ENCODE measurements at regions not wholly inside any gene's neighbourhood (a gene's known extent, or its start where the extent isn't known, plus 50 kb on each side); places are given as distances from the start of the nearest gene placed in this dataset.

DNA sequence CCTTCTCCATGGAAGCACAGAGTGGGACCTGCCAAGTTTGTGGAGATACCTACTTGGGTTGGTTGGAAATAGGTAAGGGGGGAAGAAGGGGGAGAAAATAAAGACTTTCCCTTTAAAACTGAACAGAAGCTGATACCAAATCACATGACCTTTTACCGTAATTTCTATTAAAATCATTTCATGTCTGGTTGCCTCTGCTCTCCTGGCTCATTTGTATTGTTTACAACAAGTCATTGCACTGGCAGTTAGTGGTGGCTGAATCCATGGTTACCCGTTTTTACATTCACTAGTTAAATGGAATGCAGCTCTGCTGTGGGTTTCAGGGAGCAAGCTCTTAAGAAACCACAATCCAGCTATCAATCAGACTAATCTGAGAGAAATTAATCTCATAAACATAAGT, 353.7 kb upstream of the ESRRG start:
- WGBS (ENCODE audit: insufficient coverage, insufficient replicate concordance, low lambda C conversion rate, missing lambda C conversion rate) = 0% methylated on average over 2 of the region's 2 CpGs
- no peak overlapping the region for H2AFZ ChIP-seq (ENCODE audit: control insufficient read depth, low read depth, low read length)
- no peak for FAIRE-seq
- ChIA-PET RAD21 (ENCODE audit: unreplicated experiment) (no interaction called here), SMC1A (ENCODE audit: uncharacterized antibody, unreplicated experiment) (interaction anchor here (2.0 kb wide), 1 partner anchor 17 kb away, joined by 4 read pairs; no protein-coding TSS in a partner anchor), POLR2A (no interaction called here), CTCF (no interaction called here)
- no peak for ATAC-seq
- H3K4me2 ChIP-seq (ENCODE audit: control insufficient read depth, insufficient read depth) = no peak overlapping the region
- intact Hi-C loops (cut with micrococcal nuclease; ENCODE audit: unreplicated experiment) = no loop called here
- H3K36me3 ChIP-seq (ENCODE audit: control insufficient read depth in 2 of 2, insufficient read depth in 2 of 2, low read length in 1 of 2) = no peaks in the 10 kb centered on the region
- TF ChIP-seq ZNF384 (IDR thresholded peaks at IDR 0.05; ENCODE audit: borderline replicate concordance, low read depth, low read length) (no peak), PAX8 (IDR thresholded peaks at IDR 0.05) (no peak), RAD51 (IDR thresholded peaks at IDR 0.05) (no peak), MYB (IDR thresholded peaks at IDR 0.05; ENCODE audit: borderline replicate concordance, low read depth, low read length) (no peak), DPF2 (IDR thresholded peaks at IDR 0.05) (no peak), HDGF (IDR thresholded peaks at IDR 0.05) (no peak), POU2F2 (IDR thresholded peaks at IDR 0.05; ENCODE audit: borderline replicate concordance, low read depth, low read length) (no peak), SREBF2 (IDR thresholded peaks at IDR 0.05; ENCODE audit: low read length) (no peak)
- TF ChIP-seq, protein P1, sequence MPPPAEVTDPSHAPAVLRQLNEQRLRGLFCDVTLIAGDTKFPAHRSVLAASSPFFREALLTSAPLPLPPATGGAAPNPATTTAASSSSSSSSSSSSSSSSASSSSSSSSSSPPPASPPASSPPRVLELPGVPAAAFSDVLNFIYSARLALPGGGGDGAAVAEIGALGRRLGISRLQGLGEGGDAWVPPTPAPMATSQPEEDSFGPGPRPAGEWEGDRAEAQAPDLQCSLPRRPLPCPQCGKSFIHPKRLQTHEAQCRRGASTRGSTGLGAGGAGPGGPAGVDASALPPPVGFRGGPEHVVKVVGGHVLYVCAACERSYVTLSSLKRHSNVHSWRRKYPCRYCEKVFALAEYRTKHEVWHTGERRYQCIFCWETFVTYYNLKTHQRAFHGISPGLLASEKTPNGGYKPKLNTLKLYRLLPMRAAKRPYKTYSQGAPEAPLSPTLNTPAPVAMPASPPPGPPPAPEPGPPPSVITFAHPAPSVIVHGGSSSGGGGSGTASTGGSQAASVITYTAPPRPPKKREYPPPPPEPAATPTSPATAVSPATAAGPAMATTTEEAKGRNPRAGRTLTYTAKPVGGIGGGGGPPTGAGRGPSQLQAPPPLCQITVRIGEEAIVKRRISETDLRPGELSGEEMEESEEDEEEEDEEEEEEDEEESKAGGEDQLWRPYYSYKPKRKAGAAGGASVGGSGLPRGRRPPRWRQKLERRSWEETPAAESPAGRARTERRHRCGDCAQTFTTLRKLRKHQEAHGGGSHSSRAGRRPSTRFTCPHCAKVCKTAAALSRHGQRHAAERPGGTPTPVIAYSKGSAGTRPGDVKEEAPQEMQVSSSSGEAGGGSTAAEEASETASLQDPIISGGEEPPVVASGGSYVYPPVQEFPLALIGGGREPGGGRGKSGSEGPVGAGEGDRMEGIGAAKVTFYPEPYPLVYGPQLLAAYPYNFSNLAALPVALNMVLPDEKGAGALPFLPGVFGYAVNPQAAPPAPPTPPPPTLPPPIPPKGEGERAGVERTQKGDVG (CRISPR knock-in tag; IDR thresholded peaks at IDR 0.05) = no peak
- TF ChIP-seq, protein P2, sequence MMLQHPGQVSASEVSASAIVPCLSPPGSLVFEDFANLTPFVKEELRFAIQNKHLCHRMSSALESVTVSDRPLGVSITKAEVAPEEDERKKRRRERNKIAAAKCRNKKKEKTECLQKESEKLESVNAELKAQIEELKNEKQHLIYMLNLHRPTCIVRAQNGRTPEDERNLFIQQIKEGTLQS (IDR thresholded peaks at IDR 0.05; ENCODE audit: borderline replicate concordance, extremely low read depth, low read depth, low read length) = no peak
- TF ChIP-seq, protein P3, sequence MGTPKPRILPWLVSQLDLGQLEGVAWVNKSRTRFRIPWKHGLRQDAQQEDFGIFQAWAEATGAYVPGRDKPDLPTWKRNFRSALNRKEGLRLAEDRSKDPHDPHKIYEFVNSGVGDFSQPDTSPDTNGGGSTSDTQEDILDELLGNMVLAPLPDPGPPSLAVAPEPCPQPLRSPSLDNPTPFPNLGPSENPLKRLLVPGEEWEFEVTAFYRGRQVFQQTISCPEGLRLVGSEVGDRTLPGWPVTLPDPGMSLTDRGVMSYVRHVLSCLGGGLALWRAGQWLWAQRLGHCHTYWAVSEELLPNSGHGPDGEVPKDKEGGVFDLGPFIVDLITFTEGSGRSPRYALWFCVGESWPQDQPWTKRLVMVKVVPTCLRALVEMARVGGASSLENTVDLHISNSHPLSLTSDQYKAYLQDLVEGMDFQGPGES (IDR thresholded peaks at IDR 0.05) = no peak
- TF ChIP-seq, protein P4, sequence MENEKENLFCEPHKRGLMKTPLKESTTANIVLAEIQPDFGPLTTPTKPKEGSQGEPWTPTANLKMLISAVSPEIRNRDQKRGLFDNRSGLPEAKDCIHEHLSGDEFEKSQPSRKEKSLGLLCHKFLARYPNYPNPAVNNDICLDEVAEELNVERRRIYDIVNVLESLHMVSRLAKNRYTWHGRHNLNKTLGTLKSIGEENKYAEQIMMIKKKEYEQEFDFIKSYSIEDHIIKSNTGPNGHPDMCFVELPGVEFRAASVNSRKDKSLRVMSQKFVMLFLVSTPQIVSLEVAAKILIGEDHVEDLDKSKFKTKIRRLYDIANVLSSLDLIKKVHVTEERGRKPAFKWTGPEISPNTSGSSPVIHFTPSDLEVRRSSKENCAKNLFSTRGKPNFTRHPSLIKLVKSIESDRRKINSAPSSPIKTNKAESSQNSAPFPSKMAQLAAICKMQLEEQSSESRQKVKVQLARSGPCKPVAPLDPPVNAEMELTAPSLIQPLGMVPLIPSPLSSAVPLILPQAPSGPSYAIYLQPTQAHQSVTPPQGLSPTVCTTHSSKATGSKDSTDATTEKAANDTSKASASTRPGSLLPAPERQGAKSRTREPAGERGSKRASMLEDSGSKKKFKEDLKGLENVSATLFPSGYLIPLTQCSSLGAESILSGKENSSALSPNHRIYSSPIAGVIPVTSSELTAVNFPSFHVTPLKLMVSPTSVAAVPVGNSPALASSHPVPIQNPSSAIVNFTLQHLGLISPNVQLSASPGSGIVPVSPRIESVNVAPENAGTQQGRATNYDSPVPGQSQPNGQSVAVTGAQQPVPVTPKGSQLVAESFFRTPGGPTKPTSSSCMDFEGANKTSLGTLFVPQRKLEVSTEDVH (IDR thresholded peaks at IDR 0.05; ENCODE audit: low read depth, partially characterized antibody) = no peak
- no peaks in the 10 kb centered on the region for H3K9me3 ChIP-seq (replicated peaks; ENCODE audit: control insufficient read depth, insufficient read depth, low read length)
- H3K4me3 ChIP-seq = no peak overlapping the region
- H3K79me2 ChIP-seq (ENCODE audit: control insufficient read depth, insufficient read depth, low read length) = no peaks in the 10 kb centered on the region
- DNase-seq (ENCODE audit: low read depth, low spot score) = no peak
- no peak overlapping the region for H3K9ac ChIP-seq (ENCODE audit: control insufficient read depth, insufficient read depth, low read length)
- in situ Hi-C loops (cut with MboI) = no loop called here
- H3K4me1 ChIP-seq (ENCODE audit: control insufficient read depth, insufficient read depth, low read length) = no peaks in the 10 kb centered on the region
- no TSS peak for BruUV-seq (replicated peaks)
- H4K20me1 ChIP-seq (ENCODE audit: control insufficient read depth, insufficient read depth) = no peaks in the 10 kb centered on the region
- no peaks in the 10 kb centered on the region; a peak in 2 of 4 replicates for H3K27me3 ChIP-seq (replicated peaks in 1 of 2; ENCODE audit: control insufficient read depth in 2 of 2, insufficient read depth in 2 of 2, low read length in 1 of 2)
- no peak overlapping the region for H3K27ac ChIP-seq (ENCODE audit: control insufficient read depth, insufficient read depth)

Data from GM12878 (cell line).